ENCODE measurements at regions not wholly inside any gene's neighbourhood (a gene's known extent, or its start where the extent isn't known, plus 50 kb on each side); places are given as distances from the start of the nearest gene placed in this dataset.

DNA sequence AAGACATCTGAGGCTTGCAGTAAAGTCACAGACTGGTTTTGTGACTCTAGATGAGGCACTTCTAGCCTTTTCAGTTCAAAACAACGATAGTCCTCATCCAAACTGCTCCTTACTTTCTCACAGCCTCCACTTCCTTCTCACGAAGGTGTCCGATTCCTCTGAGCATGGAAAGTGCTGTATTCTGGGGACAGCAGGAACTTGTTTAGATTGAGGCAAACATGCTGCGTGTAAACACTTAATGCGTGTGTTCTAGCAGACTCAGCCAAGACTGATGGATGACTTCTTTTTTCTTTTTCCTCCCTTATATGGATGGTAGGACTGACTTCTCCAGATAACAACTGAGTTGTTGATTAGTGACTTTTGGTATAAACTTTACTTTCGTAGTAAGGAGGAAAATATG, 80.2 kb upstream of the PRDM1 start:
- no peak for TF ChIP-seq CHD2 (IDR thresholded peaks at IDR 0.05; ENCODE audit: low read length, partially characterized antibody)
- TF ChIP-seq, protein P1, sequence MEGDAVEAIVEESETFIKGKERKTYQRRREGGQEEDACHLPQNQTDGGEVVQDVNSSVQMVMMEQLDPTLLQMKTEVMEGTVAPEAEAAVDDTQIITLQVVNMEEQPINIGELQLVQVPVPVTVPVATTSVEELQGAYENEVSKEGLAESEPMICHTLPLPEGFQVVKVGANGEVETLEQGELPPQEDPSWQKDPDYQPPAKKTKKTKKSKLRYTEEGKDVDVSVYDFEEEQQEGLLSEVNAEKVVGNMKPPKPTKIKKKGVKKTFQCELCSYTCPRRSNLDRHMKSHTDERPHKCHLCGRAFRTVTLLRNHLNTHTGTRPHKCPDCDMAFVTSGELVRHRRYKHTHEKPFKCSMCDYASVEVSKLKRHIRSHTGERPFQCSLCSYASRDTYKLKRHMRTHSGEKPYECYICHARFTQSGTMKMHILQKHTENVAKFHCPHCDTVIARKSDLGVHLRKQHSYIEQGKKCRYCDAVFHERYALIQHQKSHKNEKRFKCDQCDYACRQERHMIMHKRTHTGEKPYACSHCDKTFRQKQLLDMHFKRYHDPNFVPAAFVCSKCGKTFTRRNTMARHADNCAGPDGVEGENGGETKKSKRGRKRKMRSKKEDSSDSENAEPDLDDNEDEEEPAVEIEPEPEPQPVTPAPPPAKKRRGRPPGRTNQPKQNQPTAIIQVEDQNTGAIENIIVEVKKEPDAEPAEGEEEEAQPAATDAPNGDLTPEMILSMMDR (IDR thresholded peaks at IDR 0.05) = no peak
